ENCODE measurements at regions not wholly inside any gene's neighbourhood (a gene's known extent, or its start where the extent isn't known, plus 50 kb on each side); places are given as distances from the start of the nearest gene placed in this dataset.

- no peak for DNase-seq
These were observed 1023.5 kb downstream of the BRD1 start for GRCh38 chr22:48803948-48804810.

- DNase-seq, result no peak
These were observed 1024.3 kb downstream of the BRD1 start for GRCh38 chr22:48803171-48803947.

- no peak for DNase-seq
These were observed 1025.1 kb downstream of the BRD1 start for GRCh38 chr22:48802576-48802975.

GRCh38 chr22:48800886-48801607, 1026.6 kb downstream of the BRD1 start:
- no peak for DNase-seq

- no peak for DNase-seq
These were observed 1027.4 kb downstream of the BRD1 start for GRCh38 chr22:48800036-48800885.

GRCh38 chr22:48799227-48799970, 1028.3 kb downstream of the BRD1 start:
- DNase-seq, result no peak

- DNase-seq, result no peak
These were observed 1029.1 kb downstream of the BRD1 start for GRCh38 chr22:48798281-48799226.

- DNase-seq, result no peak
These were observed 1029.9 kb downstream of the BRD1 start for GRCh38 chr22:48797731-48798130.

DNA sequence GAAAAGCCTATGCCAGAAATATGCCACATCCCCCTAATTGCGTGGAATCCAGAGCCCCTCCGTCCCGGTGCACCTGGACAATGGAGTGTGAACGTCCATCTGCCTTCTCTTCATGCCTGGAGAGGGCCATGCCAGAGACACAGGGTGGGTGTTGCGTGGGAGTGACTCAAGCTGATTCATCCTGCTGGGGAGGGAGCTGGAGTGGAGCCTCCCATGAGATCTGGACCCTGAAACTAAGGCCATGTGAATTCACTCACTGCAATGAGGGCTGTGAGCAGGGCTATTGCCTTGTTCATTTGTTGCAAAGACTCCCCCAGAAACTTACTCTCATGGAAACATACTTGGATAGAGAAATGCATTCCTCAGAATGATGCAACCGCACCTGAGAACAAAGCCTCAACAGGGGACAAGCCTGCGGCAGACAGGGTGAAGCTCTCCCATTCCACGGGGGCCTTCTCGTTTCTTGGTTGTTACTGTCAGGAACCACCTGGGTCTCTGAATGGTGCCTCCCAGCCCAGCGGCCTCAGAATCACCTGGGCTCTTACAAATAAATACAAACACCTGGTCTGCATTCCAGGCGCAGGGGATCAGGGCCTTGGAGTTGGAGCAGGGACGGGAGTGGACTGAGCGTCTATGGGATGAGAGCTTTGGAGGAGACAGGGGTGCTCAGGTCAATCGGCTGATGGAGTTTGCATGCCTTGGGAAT, 1031.2 kb downstream of the BRD1 start:
- DNase-seq, result no peak

GRCh38 chr22:48795664-48796063, 1032.0 kb downstream of the BRD1 start:
- no peak for DNase-seq

DNA sequence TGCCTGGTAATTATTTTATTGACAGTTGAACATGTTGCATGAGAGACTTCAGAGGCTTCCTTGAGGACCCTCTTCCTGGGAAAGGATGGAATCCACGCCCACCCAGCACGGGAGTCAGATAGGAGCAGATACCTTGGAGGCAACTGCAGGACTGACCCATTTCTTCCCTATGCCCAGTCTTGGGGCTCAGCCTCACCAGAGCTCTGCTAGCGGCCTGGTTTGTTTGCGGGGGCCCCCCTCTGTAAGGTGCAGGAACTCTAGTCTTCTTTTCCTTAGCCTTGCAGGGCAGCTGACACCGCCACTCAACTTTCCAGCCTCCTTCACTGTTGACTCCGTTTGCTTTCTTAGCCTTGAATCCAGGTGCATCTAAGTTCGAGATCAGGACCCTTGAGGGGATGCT, 1032.8 kb downstream of the BRD1 start:
- DNase-seq, result no peak

DNA sequence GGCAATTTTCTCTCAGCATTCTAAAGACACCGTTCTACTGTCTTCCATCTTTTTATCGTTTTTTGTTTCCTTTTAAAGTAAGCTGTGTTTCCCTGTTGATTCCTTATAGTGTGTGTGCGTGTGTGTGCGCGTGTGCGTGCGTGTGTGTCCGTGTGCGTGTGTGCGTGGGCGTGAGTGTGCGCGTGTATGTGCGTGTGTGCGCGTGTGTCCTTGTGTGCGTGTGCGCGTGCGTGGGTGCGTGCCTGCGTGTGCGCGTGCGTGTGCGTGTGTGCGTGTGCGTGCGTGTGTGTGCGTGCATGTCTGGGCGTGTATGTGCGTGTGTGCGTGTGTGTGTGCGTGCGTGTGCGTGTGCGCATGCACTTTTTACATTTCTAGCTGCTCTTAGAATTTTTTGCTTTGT, 1033.7 kb downstream of the BRD1 start:
- no peak for DNase-seq

DNA sequence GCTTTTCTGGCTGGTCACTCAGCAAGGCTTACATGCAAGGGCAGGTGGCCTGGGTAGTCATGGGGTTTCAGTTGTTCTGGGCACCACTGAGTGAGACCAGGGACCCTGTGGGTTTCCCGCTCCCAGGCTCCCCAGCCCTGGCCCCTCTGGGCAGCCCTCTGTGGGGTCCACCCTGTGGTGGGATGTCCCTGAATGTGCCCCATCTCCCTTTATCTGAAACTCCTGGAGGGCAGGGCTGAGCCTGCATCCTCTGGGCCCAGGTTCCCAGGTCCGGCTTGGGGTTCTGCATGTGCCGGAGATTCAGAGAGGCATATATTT, 1041.0 kb downstream of the BRD1 start:
- no peak for DNase-seq

- DNase-seq, result no peak
These were observed 1041.6 kb downstream of the BRD1 start for GRCh38 chr22:48785792-48786678.

GRCh38 chr22:48784701-48785503, 1042.8 kb downstream of the BRD1 start:
- DNase-seq, result no peak

GRCh38 chr22:48783821-48784266, 1043.8 kb downstream of the BRD1 start:
- DNase-seq, result no peak

GRCh38 chr22:48782811-48783511, 1044.7 kb downstream of the BRD1 start:
- no peak for DNase-seq

Measured in NCI-H1930 (cell line).